ENCODE measurements at regions not wholly inside any gene's neighbourhood (a gene's known extent, or its start where the extent isn't known, plus 50 kb on each side); places are given as distances from the start of the nearest gene placed in this dataset.

DNA sequence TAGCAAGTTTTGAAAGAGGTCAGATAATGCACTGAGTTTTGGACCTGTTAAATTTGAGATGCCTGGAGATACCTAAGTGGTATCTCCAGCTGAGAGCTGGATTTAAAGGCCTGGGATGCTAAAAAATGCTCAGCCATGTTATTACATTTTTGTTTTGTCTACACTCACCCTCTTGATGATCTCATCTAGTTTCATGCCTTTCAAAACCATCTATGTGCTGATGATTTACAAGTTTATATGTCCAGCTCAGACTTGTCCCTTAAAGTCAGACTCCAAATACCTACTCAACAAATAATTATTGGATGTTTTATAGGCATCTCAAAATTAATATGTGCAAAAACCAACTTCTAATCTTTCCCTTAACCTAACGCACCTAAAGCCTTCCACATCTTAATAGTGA, 103.6 kb upstream of the OR9G4 start:
- TF ChIP-seq, protein P1, sequence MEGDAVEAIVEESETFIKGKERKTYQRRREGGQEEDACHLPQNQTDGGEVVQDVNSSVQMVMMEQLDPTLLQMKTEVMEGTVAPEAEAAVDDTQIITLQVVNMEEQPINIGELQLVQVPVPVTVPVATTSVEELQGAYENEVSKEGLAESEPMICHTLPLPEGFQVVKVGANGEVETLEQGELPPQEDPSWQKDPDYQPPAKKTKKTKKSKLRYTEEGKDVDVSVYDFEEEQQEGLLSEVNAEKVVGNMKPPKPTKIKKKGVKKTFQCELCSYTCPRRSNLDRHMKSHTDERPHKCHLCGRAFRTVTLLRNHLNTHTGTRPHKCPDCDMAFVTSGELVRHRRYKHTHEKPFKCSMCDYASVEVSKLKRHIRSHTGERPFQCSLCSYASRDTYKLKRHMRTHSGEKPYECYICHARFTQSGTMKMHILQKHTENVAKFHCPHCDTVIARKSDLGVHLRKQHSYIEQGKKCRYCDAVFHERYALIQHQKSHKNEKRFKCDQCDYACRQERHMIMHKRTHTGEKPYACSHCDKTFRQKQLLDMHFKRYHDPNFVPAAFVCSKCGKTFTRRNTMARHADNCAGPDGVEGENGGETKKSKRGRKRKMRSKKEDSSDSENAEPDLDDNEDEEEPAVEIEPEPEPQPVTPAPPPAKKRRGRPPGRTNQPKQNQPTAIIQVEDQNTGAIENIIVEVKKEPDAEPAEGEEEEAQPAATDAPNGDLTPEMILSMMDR (IDR thresholded peaks at IDR 0.05): no peak
- TF ChIP-seq POLR2A (IDR thresholded peaks at IDR 0.05): no peak
